Pulmonary artery endothelial cell (primary cell): ENCODE measurements at regions not wholly inside any gene's neighbourhood (a gene's known extent, or its start where the extent isn't known, plus 50 kb on each side); places are given as distances from the start of the nearest gene placed in this dataset.
"Not testable (repeated sequence)": the region's sequence is repeated elsewhere in the genome, so short reads cannot be mapped to it uniquely, and the experiment has no call there.

ENCODE experiments used
- DNase-seq: peaks from one replicate; pipeline ENCODE4 v3.0.0-alpha.2; 2011; ENCODE audit warnings: low read depth, low spot score

DNA sequence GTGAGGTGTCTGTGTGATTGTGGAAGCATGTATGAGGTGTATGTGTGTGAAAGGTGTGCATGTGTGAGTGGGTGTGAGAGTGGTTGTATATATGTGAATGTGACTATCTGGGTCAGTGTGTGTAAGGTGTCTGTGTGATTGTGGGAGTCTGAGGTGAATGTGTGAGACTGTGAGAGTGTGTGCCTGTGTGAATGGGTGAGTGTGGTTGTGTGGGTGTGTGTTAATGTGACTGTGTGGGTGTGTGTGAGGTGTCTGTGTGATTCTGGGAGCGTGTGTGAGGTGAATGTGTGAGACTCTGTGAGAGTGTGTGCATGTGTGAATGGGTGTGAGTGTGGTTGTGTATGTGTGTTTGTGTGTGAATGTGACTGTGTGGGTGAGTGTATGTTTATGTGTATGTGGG, 385.1 kb downstream of the TCERG1L start:
- no peak for DNase-seq

DNA sequence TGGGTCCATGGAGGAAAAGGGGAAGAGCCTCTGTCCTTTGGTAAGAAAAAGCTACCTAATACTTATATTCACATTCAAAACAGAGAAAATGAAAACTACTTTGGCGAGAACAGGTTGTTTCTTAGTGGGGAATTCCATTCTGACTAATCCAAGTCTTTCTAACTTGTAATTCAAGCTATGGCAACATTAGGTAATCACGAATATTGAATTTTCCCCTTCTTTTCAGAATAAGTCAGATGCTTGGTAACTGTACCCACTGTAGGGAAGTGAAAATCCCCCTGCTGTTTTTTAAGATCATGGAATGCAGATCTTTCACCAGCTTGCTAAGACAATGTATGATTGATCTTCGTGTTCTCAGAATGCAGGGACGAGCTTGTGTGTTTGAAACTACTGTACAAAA, 384.4 kb downstream of the TCERG1L start:
- DNase-seq, result no peak

DNA sequence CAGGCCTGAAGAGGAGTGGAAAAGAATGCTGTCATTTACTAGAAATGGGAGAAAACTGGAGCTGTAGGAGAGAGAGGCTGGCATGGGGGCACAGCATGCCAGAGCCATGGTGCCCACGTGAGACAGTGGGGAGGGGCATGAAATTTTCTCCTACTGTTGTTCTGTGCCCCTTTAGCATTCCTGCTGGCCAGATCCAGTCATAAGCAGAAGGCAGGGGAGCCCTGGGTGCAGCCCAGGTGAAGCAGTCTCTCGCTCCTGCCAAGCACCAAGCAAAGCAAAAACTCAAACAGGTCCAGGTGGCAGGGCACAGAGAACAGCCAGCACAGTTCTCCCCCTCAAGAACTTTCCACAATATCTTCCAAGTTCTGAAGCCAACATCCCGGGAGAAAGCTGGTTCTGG, 383.2 kb downstream of the TCERG1L start:
- DNase-seq, result no peak

DNA sequence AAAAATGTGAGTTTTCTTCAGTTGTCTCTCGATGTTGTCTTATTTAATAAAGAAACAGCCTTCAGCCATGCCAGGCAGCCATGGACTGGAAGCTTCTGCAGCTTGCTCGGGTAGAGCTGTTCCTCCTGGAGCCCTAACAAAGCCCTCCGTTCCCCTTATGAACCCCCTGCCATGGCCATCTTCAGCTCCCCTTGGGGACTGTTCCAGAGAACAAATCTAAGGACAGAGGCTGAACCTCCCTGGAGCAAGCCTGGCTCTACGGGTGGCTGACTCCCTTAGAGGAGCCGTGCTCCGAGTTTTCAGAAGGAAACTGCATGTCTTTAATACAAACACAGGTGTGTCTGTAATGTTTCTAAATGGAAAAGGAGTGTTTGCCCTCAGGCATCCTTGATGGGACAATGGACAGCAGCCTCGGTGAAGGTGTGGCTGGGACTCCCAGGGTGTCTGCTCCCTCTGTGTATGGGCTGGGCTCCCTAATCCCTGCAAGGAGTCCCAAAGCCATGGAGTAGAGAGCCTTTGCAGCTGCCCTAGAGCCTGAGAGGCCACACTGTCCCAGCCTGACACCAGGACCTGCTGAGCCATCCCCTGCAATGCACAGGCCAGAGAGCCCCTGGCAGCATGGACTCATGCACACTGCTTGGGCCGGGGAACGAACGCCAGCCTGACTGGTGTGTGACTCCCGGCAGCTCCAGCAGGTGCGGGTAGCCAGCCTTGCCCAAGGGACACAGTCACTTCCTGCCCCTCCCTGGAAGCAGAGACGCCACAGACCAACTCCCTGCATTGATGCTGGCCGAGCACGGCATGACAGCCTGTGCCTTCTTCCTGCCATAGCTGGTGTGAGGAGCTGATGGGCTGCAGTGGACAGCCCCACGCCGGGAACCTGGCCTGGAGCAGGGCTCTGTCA, 381.8 kb downstream of the TCERG1L start:
- no peak for DNase-seq

DNA sequence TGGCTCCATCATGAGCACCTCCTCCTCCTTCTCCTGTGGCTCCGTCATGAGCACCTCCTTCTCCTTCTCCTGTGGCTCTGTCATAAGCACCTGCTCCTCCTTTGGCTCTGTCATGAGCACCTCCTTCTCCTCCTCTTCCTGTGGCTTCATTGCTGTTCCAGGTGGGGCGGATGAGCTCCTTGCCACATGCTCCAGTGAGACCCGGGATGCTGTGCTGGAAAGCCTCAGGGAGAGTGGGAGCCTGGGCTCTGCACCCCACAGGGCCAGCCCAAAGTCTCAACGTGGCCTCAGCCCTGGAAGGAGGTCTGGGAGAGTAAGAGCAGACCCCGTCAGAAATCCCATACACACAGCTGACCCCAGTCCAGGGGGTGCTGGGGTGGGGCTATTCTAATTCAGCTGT, 380.7 kb downstream of the TCERG1L start:
- no peak for DNase-seq

DNA sequence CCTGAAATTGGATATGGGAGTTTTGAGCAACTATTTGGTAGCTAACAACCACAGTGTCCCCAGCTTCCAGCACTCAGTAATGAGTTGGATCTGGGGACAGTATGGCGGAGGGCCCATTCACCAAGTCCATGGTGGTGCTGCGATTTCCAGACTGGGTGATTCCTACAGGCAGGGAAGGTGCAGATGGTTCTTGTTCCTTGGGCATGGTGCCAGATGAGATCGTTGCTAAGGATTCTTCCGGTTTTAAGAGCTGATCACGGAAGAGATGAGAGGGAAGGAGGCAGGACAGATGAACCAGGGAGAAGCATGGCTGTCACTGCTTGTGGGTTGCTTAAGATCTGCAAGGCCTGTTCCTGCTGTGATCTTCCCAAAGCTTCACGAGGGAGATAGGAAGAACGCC, 380.3 kb downstream of the TCERG1L start:
- no peak for DNase-seq

DNA sequence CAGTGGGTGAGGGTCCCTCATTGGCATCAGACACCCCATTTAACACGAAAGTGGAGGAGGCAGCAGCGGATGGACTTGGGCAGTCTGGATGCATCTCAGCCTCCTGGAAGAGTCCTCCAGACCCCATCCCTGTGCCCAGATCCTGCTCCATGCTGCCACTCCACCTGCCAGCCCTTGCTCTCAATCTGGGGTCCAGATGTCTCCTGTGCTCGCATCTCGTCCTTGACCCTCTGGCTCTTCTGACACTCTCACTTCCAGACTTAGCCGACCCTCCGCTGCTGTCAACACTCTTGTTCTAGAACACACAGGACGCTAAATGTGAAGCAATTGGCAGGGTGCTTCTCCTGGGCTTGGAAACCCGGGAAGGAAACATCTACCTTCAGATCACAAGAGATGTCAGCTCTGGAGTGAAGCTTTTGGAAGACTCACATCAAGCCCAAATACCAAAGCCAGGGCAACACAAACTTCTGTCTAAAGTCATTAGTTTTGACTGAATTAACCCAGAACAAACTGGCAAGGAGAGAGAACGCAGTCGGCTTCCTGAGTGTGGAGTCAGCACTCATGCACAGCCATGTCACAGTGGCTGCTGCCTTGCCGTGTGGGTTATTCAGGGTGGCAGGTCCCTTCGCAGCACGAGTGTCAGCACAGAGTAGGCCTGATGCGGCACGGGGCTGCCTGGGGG, 379.1 kb downstream of the TCERG1L start:
- DNase-seq, result no peak

DNA sequence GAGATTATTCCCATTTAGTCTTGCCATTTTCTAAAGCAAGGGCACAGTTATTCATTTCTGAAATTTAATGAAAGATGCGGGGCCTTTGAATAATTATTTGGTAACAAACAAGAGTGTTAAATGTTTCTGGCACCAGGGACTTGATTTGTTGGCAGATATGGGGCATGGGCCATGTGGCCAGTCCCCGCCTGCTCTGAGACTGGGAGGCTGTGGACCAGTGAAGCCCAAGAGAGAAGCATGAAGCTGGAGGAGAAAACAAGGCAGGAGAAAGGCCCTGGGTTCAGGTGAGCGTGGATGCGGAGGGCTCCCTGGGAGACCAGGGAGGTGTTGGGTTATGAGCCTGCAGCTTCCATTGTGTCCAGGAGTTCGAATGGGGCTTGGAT, 378.5 kb downstream of the TCERG1L start:
- no peak for DNase-seq

DNA sequence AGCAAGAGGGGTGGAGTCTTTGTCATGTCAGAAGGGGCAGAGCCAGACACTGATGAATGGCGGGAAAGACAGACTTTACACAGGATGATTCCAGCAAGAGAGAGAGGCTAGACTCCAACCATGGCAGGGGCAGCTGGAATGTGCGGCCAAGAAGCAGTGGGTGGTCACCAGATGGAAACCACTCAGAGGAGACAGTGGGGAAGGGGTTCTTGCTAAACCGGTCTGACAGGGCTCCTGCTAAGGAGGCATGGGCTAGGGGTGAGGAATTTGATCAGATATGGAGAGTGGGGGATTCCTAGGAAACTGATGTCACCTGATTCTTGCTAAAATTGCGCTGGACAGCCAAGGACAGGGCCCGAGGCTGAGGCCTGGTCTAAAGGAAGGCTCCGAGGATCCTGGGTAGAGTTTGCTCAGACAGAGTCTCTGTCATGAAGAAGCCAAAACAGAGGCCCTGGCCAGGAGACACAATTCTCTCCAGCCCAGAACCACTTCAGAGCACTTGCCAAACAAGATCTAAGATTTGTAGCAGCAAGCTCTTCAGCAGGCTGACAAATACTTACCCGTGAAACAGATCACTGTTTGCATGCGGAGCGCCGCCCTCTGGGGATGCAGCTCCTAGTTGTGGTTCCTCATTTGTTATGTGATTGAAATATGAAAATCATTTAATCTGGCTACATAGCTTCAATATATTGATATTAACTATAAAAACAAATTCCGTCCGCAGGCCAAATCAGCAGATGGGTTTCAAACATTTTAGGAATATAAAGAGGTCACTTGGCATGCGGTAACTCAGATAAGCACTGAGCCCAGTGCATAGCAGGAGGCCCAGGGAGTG, 377.0 kb downstream of the TCERG1L start:
- DNase-seq, result no peak

DNA sequence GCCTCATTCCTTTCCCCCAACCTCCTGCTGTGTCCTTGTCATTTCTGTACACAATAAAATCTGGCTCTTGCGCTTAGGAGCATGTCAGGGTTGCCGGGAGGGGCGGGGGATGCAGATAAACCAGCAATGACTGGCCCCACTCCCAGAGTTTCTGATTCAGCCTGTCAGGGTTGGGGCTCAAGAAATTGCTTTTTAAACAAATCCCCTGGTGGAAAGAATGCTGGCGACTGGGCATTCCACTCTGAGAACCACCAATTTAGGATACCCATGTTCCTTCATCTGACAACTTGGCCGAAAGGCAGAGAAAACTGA, 376.4 kb downstream of the TCERG1L start:
- DNase-seq, result no peak

DNA sequence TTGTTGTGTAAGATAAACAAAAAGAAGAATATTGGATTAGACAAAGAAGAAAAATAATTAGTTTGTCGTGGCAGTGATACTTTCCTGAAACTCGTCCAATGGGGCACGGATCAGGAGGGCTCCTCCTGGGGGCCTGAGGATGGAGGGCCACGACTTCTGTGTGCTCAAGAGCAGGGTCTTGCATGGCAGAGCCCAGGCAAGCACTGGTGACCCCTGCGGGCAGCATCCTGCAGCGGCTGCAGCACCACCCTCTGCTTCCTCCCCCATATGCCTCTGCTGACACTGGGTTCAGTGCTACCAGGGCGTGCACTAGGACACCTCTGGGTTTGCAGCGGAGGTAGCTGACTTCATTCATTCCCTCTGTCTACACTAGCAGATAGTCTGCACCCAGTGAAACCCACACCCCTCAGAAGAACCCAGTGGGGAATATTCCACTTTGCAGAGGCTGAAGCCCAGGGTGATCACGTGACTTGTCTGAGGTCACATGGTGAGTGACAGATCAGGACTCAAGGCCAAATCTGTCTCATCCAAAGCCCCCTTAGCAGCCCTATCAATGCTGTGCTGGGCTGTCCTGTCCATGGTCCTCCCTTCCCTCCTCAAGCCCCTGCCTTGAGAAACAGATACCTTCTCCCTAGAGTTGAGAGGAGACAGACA, 375.5 kb downstream of the TCERG1L start:
- DNase-seq, result no peak

DNA sequence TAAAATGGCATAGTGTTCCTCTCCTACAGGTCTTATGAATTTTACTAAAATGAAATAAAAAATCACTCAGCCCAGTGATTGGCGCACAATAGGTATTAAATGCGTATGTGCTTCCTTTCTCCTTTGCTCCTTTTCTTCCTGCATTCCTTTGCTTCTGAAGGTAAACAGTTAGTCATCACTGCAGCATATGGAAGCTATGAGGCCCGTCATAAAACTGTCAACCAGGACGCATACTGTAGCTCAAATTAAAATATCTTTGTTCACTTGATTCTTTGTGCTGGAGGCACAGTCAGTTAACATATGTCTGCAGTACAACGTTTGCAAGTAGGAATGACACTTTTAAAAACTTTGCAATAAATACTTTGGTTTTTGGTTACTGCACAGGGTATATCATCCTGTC, 374.7 kb downstream of the TCERG1L start:
- no peak for DNase-seq

DNA sequence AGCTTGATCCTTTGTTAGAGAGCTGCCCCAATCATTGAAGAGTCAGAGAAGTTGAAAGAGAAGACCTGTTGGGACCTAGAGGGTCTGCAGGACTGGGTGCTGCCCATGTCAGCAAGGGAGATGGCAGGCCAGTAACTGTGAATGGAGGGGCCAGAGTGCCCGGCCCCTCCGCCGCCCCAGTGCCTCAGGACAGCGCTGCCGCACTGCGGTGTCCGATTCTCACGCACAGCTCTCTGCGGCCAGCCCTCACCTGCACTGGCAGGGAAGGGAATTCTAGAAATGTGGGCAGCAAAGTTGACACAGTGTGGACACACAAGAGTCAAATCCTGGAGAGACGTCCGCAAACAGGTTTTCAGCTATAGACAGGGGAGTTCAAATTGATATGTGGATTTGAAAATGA, 373.5 kb downstream of the TCERG1L start:
- no peak for DNase-seq

DNA sequence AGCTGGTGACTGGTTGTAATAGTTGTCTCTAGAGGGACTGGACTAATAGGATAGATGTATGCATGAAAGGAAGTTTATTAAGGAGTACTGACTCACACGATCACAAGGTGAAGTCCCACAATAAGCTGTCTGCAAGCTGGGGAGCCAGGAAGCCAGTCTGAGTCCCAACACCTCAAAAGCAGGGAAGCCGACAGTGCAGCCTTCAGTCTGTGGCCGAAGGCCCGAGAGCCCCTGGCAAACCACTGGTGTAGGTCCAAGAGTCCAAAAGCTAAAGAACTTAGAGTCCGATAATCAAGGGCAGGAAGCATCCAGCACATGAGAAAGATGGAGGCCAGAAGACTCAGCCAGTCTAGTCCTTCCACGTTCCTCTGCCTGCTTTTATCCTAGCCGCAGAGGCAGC, 372.6 kb downstream of the TCERG1L start:
- DNase-seq, result not testable (repeated sequence)

DNA sequence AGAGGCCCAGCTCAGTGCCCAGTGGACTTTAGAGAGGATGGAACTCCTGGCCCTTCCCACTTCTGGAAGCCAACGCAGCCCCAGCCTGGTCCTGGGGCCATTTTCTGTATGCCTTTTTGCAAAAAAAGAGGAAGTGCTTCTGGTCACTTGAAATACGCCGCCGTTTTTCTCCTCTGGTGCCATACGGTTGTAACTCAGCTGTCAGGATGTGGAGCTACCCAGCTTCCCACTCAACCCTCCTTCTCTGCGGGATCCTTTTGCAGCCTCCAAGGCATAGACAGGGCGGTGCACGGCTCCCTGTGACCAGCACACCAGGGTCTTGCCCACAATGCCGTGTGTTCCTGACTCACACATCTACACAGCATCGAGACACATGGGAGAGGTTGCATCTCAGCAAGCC, 369.6 kb downstream of the TCERG1L start:
- DNase-seq, result no peak

DNA sequence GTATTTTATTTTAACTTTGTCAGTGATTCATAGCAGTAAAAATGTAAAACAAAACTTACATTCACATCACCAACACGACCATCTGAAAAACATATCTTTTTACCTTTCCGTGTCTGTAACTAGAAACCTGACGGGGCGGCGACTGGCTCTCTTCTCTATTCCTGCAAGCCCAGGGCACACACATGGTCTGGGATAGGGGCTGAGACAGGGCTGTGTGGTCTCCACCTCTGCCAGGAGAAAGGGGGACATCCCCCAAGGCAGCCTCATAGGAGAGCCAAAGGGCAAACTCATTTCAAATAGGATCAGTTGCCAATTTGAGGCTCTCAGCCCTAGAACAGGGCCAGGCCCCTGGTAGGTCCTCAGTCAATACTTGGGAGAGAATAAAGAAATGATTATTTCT, 359.4 kb downstream of the TCERG1L start:
- DNase-seq, result no peak

DNA sequence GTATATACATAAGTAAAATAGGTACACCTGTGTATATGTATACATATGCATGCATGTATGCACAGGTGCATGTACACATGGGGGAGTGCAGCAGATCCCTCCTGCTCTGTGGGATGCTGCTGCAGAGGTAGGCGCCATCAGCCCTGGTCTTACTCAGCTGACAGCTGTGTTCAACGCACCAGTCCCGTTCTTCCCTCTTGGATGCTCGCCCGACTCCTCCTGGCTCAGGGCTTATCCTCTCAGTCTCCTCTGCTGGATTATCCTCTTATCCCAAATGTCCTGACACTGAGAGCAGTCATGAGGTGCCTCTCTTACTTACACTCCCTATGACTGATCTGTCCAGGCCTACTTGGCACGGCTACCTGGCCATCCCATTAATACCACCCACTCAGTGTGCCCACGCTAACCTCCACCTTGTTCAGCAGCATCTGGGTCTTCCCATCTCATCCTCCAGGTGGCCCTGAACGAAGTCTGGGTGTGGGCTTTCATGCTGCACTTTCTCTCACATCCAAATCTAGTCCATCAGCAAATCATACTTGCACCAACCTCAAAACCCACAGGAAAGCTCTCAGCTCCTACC, 357.1 kb downstream of the TCERG1L start:
- DNase-seq, result no peak

DNA sequence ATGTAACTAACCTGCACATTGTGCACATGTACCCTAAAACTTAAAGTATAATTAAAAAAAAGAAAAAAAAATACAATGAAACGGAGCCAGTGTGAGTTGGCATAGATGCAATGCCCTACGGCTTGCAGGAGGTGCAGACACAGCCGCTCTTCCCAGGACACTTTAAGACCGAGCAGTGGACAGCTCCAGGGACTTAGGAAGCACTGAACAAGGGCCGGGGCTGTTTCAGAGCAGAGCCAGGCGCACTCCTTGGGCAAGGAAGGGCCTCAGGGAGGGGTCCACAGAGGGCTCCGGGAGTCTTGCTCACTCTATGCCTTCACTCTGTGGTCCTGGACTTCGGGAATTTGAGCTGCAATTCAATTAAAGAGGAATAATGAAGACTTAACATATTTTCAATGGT, 355.3 kb downstream of the TCERG1L start:
- no peak for DNase-seq

DNA sequence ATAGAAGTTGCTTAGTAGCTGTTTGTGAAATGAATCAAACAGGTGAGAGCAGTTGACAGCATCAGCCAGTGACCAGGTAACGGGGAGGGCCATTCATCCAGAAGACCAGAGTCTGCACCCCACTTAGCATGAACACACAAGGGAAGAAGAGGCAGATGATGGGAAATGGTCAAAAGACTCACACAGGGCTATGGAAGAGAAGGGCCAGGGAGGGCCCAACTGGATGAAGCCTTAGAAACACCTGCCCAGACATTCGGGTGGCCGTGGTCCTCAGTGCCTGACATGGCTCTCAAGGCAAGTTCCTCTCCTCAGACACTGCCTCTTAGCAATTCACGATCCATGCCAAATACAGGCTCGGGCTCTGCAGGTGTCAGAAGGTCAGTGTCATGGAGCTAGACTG, 354.1 kb downstream of the TCERG1L start:
- no peak for DNase-seq

DNA sequence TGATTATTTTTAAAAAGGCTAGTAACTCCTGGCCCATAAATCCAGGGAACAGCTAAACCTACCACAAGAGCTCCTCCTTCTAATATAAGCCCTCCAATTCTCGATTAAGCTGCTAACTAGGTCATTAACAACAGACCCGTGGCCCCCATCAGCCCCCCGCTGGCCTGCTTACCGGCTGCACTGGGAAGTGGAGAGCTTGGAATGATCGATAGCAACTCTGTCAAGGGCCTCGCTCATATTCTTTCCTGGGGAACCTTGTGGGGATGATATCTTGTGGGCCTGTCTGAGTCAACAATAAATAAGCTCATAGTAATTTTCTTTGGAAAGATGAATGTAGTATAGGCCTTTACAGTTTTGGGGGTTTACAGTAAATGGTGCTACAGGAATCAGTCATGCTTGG, 353.5 kb downstream of the TCERG1L start:
- no peak for DNase-seq

DNA sequence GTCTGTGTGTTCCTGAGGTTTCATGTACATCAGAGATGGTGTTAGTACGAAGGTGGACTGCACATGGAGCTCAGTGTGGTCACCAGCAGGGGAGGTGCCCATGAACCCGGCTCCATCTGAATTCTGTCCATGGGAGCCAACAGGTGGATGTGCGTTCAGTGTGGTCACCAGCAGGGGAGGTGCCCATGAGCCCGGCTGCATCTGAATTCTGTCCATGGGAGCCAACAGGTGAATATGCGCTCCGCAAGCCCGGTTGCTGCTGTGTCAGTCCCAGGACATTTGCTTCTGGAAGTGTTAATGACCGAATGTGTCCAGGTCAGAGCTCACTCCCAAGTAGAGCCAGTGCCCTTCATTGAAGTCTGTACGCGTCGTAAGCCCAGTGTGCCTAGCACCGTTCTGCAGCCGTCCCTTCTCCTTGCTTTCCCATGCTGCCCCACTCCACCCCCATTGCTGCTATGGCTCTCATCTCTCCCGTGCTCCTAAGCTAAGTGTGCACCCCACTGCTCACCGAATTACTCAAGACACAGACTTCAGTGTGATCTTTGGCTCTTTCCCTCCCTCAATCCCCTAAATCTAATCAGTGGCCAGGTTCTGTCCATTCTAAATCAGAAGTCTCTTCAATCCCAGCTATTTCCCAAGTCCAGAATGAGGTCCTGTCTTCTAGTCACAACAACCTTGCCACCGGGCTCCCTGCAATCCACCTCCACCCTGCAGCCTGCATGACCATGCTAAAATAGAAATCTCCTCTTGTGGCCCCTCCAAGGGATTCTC, 352.4 kb downstream of the TCERG1L start:
- DNase-seq, result no peak
